Chondrocyte (in vitro differentiated cells): ENCODE measurements at regions not wholly inside any gene's neighbourhood (a gene's known extent, or its start where the extent isn't known, plus 50 kb on each side); places are given as distances from the start of the nearest gene placed in this dataset.

Experiments
- DNase-seq: peaks from one replicate; pipeline ENCODE4 v3.0.0; 2021; ENCODE audit warnings: mixed read lengths, low spot score
- H3K27ac Mint-ChIP-seq: one replicate; pipeline ENCODE4 v1.8.0; 2021; ENCODE audit warnings: mild to moderate bottlenecking, moderate library complexity, mixed read lengths; ENCODE audit not compliant: unreplicated experiment
- H3K27me3 Mint-ChIP-seq: 2 replicates; pipeline ENCODE4 v1.8.0; 2021; ENCODE audit warnings: low read depth, mixed read lengths
- H3K36me3 Mint-ChIP-seq: 2 replicates; pipeline ENCODE4 v1.8.0; 2021; ENCODE audit warnings: low read depth, mixed read lengths
- H3K4me1 Mint-ChIP-seq: 2 replicates; pipeline ENCODE4 v1.8.0; 2021; ENCODE audit warnings: low read depth, mild to moderate bottlenecking, mixed read lengths
- H3K4me3 Mint-ChIP-seq: one replicate; pipeline ENCODE4 v1.8.0; 2021; ENCODE audit warnings: mild to moderate bottlenecking, moderate library complexity, mixed read lengths; ENCODE audit not compliant: unreplicated experiment
- H3K9me3 Mint-ChIP-seq: 2 replicates; pipeline ENCODE4 v1.8.0; 2021; ENCODE audit warnings: low read depth, mixed read lengths
- CTCF ChIP-seq: fragments of 200-600 bp; sonication (generic); IDR thresholded peaks from 2 replicates; pipeline ENCODE4 v1.5.0; 2021; ENCODE audit warnings: antibody characterized with exemption, mild to moderate bottlenecking, moderate library complexity

GRCh38 chr4:18934197-18934596, 912.6 kb upstream of the LCORL start:
- no peak for DNase-seq
- no peaks in the 10 kb centered on the region for H3K27me3 Mint-ChIP-seq
- no peak overlapping the region for H3K27ac Mint-ChIP-seq
- peaks cover 13% of the 10 kb centered on the region for H3K4me1 Mint-ChIP-seq
- H3K36me3 Mint-ChIP-seq, result no peaks in the 10 kb centered on the region
- no peaks in the 10 kb centered on the region for H3K9me3 Mint-ChIP-seq
- no peak overlapping the region for H3K4me3 Mint-ChIP-seq
- TF ChIP-seq CTCF, result peak; percentile 75

- no peak for DNase-seq
- Mint-ChIP-seq H3K9me3 (no peaks in the 10 kb centered on the region), H3K27me3 (no peaks in the 10 kb centered on the region), H3K4me3 (no peak overlapping the region), H3K4me1 (peaks cover 3% of the 10 kb centered on the region), H3K27ac (no peak overlapping the region), H3K36me3 (no peaks in the 10 kb centered on the region)
- no peak for TF ChIP-seq CTCF
These were observed 911.3 kb upstream of the LCORL start for GRCh38 chr4:18932730-18933339.

- peaks cover 3% of the 10 kb centered on the region for H3K4me1 Mint-ChIP-seq
- no peak for TF ChIP-seq CTCF
- H3K27me3 Mint-ChIP-seq, result no peaks in the 10 kb centered on the region
- H3K9me3 Mint-ChIP-seq, result peaks cover 3% of the 10 kb centered on the region
- H3K4me3 Mint-ChIP-seq, result no peak overlapping the region
- no peak for DNase-seq
- no peaks in the 10 kb centered on the region for H3K36me3 Mint-ChIP-seq
- H3K27ac Mint-ChIP-seq, result no peak overlapping the region
These were observed 910.3 kb upstream of the LCORL start for GRCh38 chr4:18931643-18932377.

GRCh38 chr4:18930487-18930886, 908.9 kb upstream of the LCORL start:
- H3K27me3 Mint-ChIP-seq, result no peaks in the 10 kb centered on the region
- peaks cover 9% of the 10 kb centered on the region for H3K9me3 Mint-ChIP-seq
- H3K4me3 Mint-ChIP-seq, result no peak overlapping the region
- TF ChIP-seq CTCF, result no peak
- H3K27ac Mint-ChIP-seq, result no peak overlapping the region
- H3K36me3 Mint-ChIP-seq, result no peaks in the 10 kb centered on the region
- peaks cover 3% of the 10 kb centered on the region for H3K4me1 Mint-ChIP-seq
- DNase-seq, result no peak

- H3K4me3 Mint-ChIP-seq, result no peak overlapping the region
- no peaks in the 10 kb centered on the region for H3K4me1 Mint-ChIP-seq
These were observed 902.1 kb upstream of the LCORL start for GRCh38 chr4:18923496-18924161.

More at GRCh38 chr4:18923496-18924161, 902.1 kb upstream of the LCORL start:
- no peaks in the 10 kb centered on the region for H3K27me3 Mint-ChIP-seq
- no peaks in the 10 kb centered on the region for H3K36me3 Mint-ChIP-seq
- no peak for TF ChIP-seq CTCF
- peaks cover 9% of the 10 kb centered on the region for H3K9me3 Mint-ChIP-seq
- no peak overlapping the region for H3K27ac Mint-ChIP-seq
- no peak for DNase-seq
